M059J (cell line): ENCODE measurements at regions not wholly inside any gene's neighbourhood (a gene's known extent, or its start where the extent isn't known, plus 50 kb on each side); places are given as distances from the start of the nearest gene placed in this dataset.

ENCODE experiments used
- DNase-seq: peaks from one replicate; pipeline ENCODE4 v3.0.0-alpha.2; 2012; ENCODE audit warnings: low read depth

DNA sequence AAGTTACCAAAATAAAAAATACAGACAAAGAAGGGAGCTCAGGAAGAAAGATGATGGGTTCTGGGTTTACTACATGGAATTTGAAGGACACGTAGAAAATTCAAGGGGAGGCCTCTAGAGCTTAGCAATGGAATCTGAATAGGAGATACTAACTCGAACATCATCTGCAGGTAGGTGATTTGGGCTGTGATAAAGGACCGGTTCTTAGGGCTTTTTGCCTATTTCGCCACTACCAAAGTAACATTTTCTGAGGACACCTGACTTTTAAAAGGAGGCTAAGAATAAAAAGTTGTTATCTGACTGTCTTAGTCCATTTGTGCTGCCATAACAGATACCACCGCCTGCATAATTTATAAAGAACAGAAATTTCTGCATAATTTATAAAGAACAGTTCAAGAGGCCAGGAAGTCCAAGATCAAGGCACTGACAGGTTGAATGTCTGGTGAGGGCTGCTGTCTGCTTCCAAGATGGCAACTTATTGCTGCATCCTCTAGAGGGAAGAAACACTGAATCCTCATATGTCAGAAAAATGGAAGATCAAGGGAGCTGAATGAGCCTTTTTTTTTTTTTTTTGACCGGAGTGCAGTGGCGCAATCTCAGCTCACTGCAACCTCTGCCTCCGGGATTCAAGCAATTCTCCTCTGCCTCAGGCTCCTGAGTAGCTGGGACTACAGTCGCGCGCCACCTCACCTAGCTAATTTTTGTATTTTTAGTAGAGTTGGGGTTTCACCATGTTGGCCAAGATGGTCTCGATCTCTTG is 67.9 kb upstream of the UBE2E2 start:
- DNase-seq = no peak

DNA sequence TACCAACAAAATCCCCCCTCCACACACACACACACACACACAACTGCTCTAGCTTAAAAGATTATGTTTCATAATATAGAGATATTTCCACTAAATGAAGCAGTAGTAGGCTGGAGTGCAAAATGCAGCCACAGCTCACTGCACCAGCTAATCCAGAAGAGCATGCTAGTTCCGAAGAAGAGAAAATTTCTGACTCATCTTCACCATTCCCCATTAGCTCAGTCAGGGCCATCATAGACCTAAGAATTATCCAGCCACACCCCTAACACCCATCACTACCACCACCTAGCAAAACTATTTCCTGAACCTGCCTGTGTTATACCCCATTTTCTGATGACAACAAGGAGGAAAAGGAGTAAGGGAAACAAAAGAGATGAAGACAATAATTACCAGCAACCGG is 67.1 kb upstream of the UBE2E2 start:
- DNase-seq = no peak

DNA sequence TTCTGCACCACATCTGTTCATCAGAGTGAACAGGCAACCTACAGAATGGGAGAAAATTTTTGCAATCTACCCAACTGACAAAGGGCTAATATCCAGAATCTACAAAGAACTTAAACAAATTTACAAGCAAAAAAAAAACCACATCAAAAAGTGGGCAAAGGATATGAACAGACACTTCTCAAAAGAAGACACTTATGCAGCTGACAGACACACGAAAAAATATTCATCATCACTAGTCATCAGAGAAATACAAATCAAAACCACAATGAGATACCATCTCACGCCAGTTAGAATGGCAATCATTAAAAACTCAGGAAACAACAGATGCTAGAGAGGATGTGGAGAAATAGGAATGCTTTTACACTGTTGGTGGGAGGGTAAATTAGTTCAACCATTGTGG is 59.1 kb upstream of the UBE2E2 start:
- peak; percentile 18 for DNase-seq

DNA sequence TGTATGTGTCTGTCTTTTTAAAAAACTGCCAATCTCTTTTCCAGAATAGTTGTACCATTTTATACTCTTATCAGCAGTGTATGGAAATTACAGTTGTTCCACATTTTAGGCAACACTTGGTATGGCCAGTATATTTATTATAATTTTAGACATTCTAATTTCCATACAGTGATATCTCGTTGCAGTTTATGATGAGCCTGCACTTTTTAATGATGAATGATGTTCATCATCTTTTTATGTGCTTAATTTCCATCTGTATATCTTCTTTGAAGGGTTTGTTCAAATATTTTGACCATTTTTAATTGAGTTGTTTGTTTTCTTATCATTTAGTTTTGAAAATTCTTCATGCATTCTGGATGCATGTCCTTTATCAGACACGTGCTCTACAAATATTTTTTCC is 57.0 kb upstream of the UBE2E2 start:
- no peak for DNase-seq

DNA sequence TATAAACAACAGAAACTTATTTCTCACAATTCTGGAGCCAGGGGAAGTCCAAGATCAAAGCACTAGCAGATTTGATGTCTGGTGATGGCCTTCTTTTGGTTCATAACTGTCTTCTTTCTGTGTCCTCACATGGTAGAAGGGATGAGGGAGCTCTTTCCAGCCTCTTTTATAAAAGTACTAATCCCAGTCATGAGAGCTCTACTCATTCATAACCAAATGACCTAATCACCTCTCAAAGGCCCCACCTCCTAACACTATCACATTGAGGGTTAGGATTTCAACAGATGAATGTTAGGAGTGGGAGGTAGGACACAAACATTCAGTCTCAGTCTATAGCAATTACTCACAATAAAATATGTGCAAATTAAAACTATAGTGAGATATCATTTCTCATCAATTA is 50.1 kb upstream of the UBE2E2 start:
- DNase-seq = no peak
